Lung microvascular endothelial cell (primary cell): ENCODE measurements at regions not wholly inside any gene's neighbourhood (a gene's known extent, or its start where the extent isn't known, plus 50 kb on each side); places are given as distances from the start of the nearest gene placed in this dataset.
"Not testable (repeated sequence)": the region's sequence is repeated elsewhere in the genome, so short reads cannot be mapped to it uniquely, and the experiment has no call there.

ENCODE experiments used
- DNase-seq, 2 donors: peaks; one replicate each; pipeline versions ENCODE4 v3.0.0 to v3.0.0-alpha.2; 2010; ENCODE audit warnings: low read depth in 2 of 2

GRCh38 chr11:3444420-3444744, 65.4 kb upstream of the ZNF195 start:
- not testable (repeated sequence) for DNase-seq

GRCh38 chr11:3443700-3444419, 64.9 kb upstream of the ZNF195 start:
- not testable (repeated sequence) for DNase-seq

GRCh38 chr11:3437441-3437840, 58.5 kb upstream of the ZNF195 start:
- not testable (repeated sequence) for DNase-seq

- no peak for DNase-seq
Measured at GRCh38 chr11:3434976-3435375, 56.0 kb upstream of the ZNF195 start.

- not testable (repeated sequence) for DNase-seq
Measured at GRCh38 chr11:3429191-3429590, 50.2 kb upstream of the ZNF195 start.
